ENCODE measurements at regions not wholly inside any gene's neighbourhood (a gene's known extent, or its start where the extent isn't known, plus 50 kb on each side); places are given as distances from the start of the nearest gene placed in this dataset.
"Not testable (repeated sequence)": the region's sequence is repeated elsewhere in the genome, so short reads cannot be mapped to it uniquely, and the experiment has no call there.

GRCh38 chr4:31787701-31788100, 1067.5 kb downstream of the PCDH7 start:
- H3K27ac Mint-ChIP-seq = no peak overlapping the region
- H3K27me3 Mint-ChIP-seq = no peaks in the 10 kb centered on the region
- no peaks in the 10 kb centered on the region for H3K4me1 Mint-ChIP-seq
- H3K4me3 Mint-ChIP-seq = no peak overlapping the region
- no peak for ATAC-seq
- DNase-seq = no peak
- H3K36me3 Mint-ChIP-seq (ENCODE audit: low read depth) = no peaks in the 10 kb centered on the region
- no peaks in the 10 kb centered on the region for H3K9me3 ChIP-seq (ENCODE audit: control insufficient read depth, low read length, poor library complexity, severe bottlenecking)

- DNase-seq (no peak), ATAC-seq (no peak)
- H3K9me3 ChIP-seq (ENCODE audit: control insufficient read depth, low read length, poor library complexity, severe bottlenecking) = no peaks in the 10 kb centered on the region
- no peaks in the 10 kb centered on the region for H3K4me1 Mint-ChIP-seq
- no peak overlapping the region for H3K4me3 Mint-ChIP-seq
- H3K36me3 Mint-ChIP-seq (ENCODE audit: low read depth) = no peaks in the 10 kb centered on the region
- H3K27me3 Mint-ChIP-seq = no peaks in the 10 kb centered on the region
- H3K27ac Mint-ChIP-seq = no peak overlapping the region
Observed at GRCh38 chr4:31788676-31789075, 1068.5 kb downstream of the PCDH7 start.

GRCh38 chr4:31791666-31792065, 1071.5 kb downstream of the PCDH7 start:
- H3K4me1 Mint-ChIP-seq = no peaks in the 10 kb centered on the region
- DNase-seq (no peak), ATAC-seq (no peak)

GRCh38 chr4:31793907-31794306, 1073.7 kb downstream of the PCDH7 start:
- no peaks in the 10 kb centered on the region for H3K9me3 ChIP-seq (ENCODE audit: control insufficient read depth, low read length, poor library complexity, severe bottlenecking)
- Mint-ChIP-seq H3K4me1 (no peaks in the 10 kb centered on the region), H3K27ac (no peak overlapping the region), H3K36me3 (ENCODE audit: low read depth) (no peaks in the 10 kb centered on the region), H3K27me3 (no peaks in the 10 kb centered on the region), H3K4me3 (no peak overlapping the region)
- ATAC-seq = no peak
- no peak for DNase-seq

More at GRCh38 chr4:31791666-31792065, 1071.5 kb downstream of the PCDH7 start:
- no peak overlapping the region for H3K27ac Mint-ChIP-seq
- H3K9me3 ChIP-seq (ENCODE audit: control insufficient read depth, low read length, poor library complexity, severe bottlenecking) = no peaks in the 10 kb centered on the region
- H3K27me3 Mint-ChIP-seq = no peaks in the 10 kb centered on the region
- no peaks in the 10 kb centered on the region for H3K36me3 Mint-ChIP-seq (ENCODE audit: low read depth)
- no peak overlapping the region for H3K4me3 Mint-ChIP-seq

- not testable (repeated sequence) for H3K9me3 ChIP-seq (ENCODE audit: control insufficient read depth, low read length, poor library complexity, severe bottlenecking); DNase-seq; H3K27me3 Mint-ChIP-seq; H3K4me1 Mint-ChIP-seq; H3K4me3 Mint-ChIP-seq; H3K27ac Mint-ChIP-seq; H3K36me3 Mint-ChIP-seq (ENCODE audit: low read depth); ATAC-seq
Observed at GRCh38 chr4:31797052-31797451, 1076.9 kb downstream of the PCDH7 start.

DNA sequence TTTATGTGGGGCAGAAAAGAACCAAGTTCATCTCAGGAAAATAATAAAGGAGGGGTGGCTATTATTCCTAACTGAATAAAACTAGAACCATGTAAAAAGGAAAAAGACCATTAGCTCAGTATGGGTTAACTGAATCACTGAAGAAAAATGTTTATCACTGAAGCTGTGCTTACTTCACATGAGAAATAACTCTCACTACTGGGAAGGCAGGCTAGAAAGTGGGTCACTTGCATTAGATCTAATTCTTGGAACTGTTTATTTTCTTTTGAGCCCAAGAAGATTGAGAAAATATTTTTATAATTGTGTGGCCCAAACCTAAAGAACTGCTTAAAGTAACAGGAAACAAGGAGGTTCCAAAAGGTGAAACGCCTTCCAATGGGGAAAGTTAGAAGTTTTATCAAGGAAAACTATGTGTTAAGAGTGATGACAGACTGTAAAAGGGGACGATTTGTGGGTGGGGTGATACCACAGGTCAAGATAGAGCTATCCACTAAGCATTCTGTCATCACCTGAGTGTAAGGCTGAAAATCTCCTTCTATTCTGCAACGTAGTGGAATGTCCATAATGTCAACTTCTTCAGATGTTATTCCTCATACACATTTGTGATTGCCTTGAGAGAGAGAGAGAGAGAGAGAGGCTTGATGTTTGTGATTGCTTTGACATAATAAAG, 1083.5 kb downstream of the PCDH7 start:
- H3K4me3 Mint-ChIP-seq = no peak overlapping the region
- no peaks in the 10 kb centered on the region for H3K9me3 ChIP-seq (ENCODE audit: control insufficient read depth, low read length, poor library complexity, severe bottlenecking)
- H3K36me3 Mint-ChIP-seq (ENCODE audit: low read depth) = no peaks in the 10 kb centered on the region
- no peak overlapping the region for H3K27ac Mint-ChIP-seq
- no peaks in the 10 kb centered on the region for H3K4me1 Mint-ChIP-seq
- ATAC-seq = no peak
- no peak for DNase-seq
- no peaks in the 10 kb centered on the region for H3K27me3 Mint-ChIP-seq

- DNase-seq (no peak), ATAC-seq (no peak)
- H3K36me3 Mint-ChIP-seq (ENCODE audit: low read depth) = no peaks in the 10 kb centered on the region
- no peak overlapping the region for H3K4me3 Mint-ChIP-seq
- H3K27ac Mint-ChIP-seq = no peak overlapping the region
- H3K9me3 ChIP-seq (ENCODE audit: control insufficient read depth, low read length, poor library complexity, severe bottlenecking) = no peaks in the 10 kb centered on the region
- H3K27me3 Mint-ChIP-seq = no peaks in the 10 kb centered on the region
- H3K4me1 Mint-ChIP-seq = no peaks in the 10 kb centered on the region
Observed at GRCh38 chr4:31807036-31807435, 1086.9 kb downstream of the PCDH7 start.

GRCh38 chr4:31844350-31844749, 1124.2 kb downstream of the PCDH7 start:
- no peak for ATAC-seq
- no peak for DNase-seq
- H3K36me3 Mint-ChIP-seq (ENCODE audit: low read depth) = no peaks in the 10 kb centered on the region
- no peak overlapping the region for H3K4me3 Mint-ChIP-seq
- H3K27ac Mint-ChIP-seq = no peak overlapping the region
- no peaks in the 10 kb centered on the region for H3K4me1 Mint-ChIP-seq
- H3K9me3 ChIP-seq (ENCODE audit: control insufficient read depth, low read length, poor library complexity, severe bottlenecking) = peaks cover 2% of the 10 kb centered on the region
- no peaks in the 10 kb centered on the region for H3K27me3 Mint-ChIP-seq

GRCh38 chr4:31851946-31852345, 1131.8 kb downstream of the PCDH7 start:
- H3K36me3 Mint-ChIP-seq (ENCODE audit: low read depth) = no peaks in the 10 kb centered on the region
- no peaks in the 10 kb centered on the region for H3K4me1 Mint-ChIP-seq
- no peak for ATAC-seq
- no peaks in the 10 kb centered on the region for H3K27me3 Mint-ChIP-seq
- H3K9me3 ChIP-seq (ENCODE audit: control insufficient read depth, low read length, poor library complexity, severe bottlenecking) = peaks cover 2% of the 10 kb centered on the region
- H3K27ac Mint-ChIP-seq = no peak overlapping the region
- H3K4me3 Mint-ChIP-seq = no peak overlapping the region
- DNase-seq = no peak

DNA sequence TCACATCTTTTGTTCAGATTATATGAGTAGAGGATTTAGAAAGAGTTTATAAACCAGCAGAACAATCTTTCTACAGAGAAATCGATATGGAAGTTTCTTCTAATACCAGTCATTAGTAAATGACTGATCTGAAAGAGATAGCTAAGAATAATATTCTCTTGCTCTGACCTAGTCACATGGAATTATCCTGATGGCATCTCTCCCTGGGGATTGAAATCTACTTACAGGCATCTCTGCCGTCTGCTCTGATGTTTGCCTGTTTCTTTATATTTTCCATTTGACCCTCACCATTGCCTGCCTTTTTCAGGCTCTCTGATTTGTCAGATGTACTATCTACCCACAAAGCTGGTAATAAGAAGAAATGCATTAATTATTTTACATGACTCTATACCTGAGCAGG, 1157.3 kb downstream of the PCDH7 start:
- Mint-ChIP-seq H3K4me1 (no peaks in the 10 kb centered on the region), H3K36me3 (ENCODE audit: low read depth) (no peaks in the 10 kb centered on the region), H3K27ac (no peak overlapping the region), H3K27me3 (no peaks in the 10 kb centered on the region), H3K4me3 (no peak overlapping the region)
- DNase-seq = no peak
- H3K9me3 ChIP-seq (ENCODE audit: control insufficient read depth, low read length, poor library complexity, severe bottlenecking) = no peaks in the 10 kb centered on the region
- no peak for ATAC-seq

- not testable (repeated sequence) for H3K27ac Mint-ChIP-seq; H3K4me1 Mint-ChIP-seq; H3K36me3 Mint-ChIP-seq (ENCODE audit: low read depth); H3K9me3 ChIP-seq (ENCODE audit: control insufficient read depth, low read length, poor library complexity, severe bottlenecking); H3K4me3 Mint-ChIP-seq; H3K27me3 Mint-ChIP-seq; ATAC-seq; DNase-seq
Observed at GRCh38 chr4:31880837-31881236, 1160.7 kb downstream of the PCDH7 start.

GRCh38 chr4:31896349-31896748, 1176.2 kb downstream of the PCDH7 start:
- no peaks in the 10 kb centered on the region for H3K9me3 ChIP-seq (ENCODE audit: control insufficient read depth, low read length, poor library complexity, severe bottlenecking)
- DNase-seq = no peak

DNA sequence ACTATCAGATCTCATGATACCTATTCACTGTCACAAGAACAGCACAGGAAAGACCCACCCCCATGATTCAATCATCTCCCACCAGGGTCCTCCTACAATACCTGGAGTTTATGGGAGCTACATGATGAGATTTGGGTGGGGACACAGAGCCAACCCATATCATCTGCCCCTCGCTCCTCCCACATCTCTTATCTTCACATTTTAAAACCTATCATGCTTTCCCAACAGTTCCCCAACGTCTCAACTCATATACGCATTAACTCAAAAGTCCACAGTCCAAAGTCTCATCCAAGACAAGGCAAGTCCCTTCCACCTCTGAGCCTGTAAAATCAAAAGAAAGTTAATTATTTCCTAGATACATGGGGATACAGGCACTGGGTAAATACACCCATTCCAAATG, 1185.2 kb downstream of the PCDH7 start:
- ATAC-seq (no peak), DNase-seq (no peak)
- Mint-ChIP-seq H3K4me1 (no peaks in the 10 kb centered on the region), H3K27ac (no peak overlapping the region), H3K4me3 (no peak overlapping the region), H3K27me3 (no peaks in the 10 kb centered on the region), H3K36me3 (ENCODE audit: low read depth) (no peaks in the 10 kb centered on the region)
- no peaks in the 10 kb centered on the region for H3K9me3 ChIP-seq (ENCODE audit: control insufficient read depth, low read length, poor library complexity, severe bottlenecking)

More at GRCh38 chr4:31896349-31896748, 1176.2 kb downstream of the PCDH7 start:
- no peak for ATAC-seq
- no peaks in the 10 kb centered on the region for H3K4me1 Mint-ChIP-seq
- no peaks in the 10 kb centered on the region for H3K27me3 Mint-ChIP-seq
- H3K4me3 Mint-ChIP-seq = no peak overlapping the region
- no peaks in the 10 kb centered on the region for H3K36me3 Mint-ChIP-seq (ENCODE audit: low read depth)
- H3K27ac Mint-ChIP-seq = no peak overlapping the region

DNA sequence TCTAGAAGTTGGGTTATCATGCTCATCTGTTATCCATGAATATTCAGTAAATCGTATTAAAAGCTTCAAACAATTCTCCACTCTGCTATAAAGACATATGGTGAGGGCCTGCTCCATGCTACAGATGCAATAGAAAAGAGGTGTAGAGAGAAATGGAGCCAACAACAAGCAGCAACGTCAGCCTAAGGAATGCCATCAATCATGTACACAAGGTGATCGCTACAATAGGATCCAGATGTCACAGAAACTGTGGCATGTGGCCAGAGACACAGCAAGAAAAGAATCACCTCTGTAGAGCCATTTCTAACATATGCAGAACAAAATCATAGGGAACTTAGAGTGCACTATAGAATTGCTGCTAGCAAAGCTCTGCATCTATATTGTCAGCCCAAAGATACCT, 1188.1 kb downstream of the PCDH7 start:
- H3K4me1 Mint-ChIP-seq = no peaks in the 10 kb centered on the region
- no peak overlapping the region for H3K4me3 Mint-ChIP-seq
- H3K27me3 Mint-ChIP-seq = no peaks in the 10 kb centered on the region

More for the DNA sequence above, 1188.1 kb downstream of the PCDH7 start:
- no peaks in the 10 kb centered on the region for H3K9me3 ChIP-seq (ENCODE audit: control insufficient read depth, low read length, poor library complexity, severe bottlenecking)
- no peak overlapping the region for H3K27ac Mint-ChIP-seq
- no peaks in the 10 kb centered on the region for H3K36me3 Mint-ChIP-seq (ENCODE audit: low read depth)
- no peak for DNase-seq
- no peak for ATAC-seq

Data from T-helper 17 cell (primary cell).